HEK293 (cell line): ENCODE measurements at regions not wholly inside any gene's neighbourhood (a gene's known extent, or its start where the extent isn't known, plus 50 kb on each side); places are given as distances from the start of the nearest gene placed in this dataset.

ENCODE experiments used
- CTCF ChIA-PET: fragments of 350-600 bp; formaldehyde crosslinking; extraction: SDS; loops from one replicate; lab custom pipeline; 2021; ENCODE audit warnings: antibody characterized with exemption; lab: Yijun Ruan, JAX
- POLR2A ChIA-PET: fragments of 300-600 bp; formaldehyde crosslinking; extraction: SDS; loops from one replicate; lab custom pipeline; 2020; ENCODE audit warnings: antibody characterized with exemption, inconsistent platforms; lab: Yijun Ruan, JAX
- H3K27ac ChIP-seq: fragments of 200-500 bp; sonication (Bioruptor generic); 2 replicates; pipeline ENCODE4 v1.5.1; 2014; ENCODE audit warnings: low read depth, low read length, control low read depth, inconsistent platforms; ENCODE audit errors: extremely low read depth
- H3K36me3 ChIP-seq, 2 experiments: fragments of 200-500 bp in 1 of 2; sonication (Bioruptor generic) in 1 of 2; 1 replicate in 1 of 2; 2 replicates in 1 of 2; pipeline ENCODE4 v1.5.1; 2014 to 2017; ENCODE audit warnings: inconsistent platforms in 2 of 2, low read length in 2 of 2; ENCODE audit not compliant: control insufficient read depth in 2 of 2, insufficient read depth in 1 of 2
- H3K4me1 ChIP-seq: fragments of 200-500 bp; sonication (Bioruptor generic); 2 replicates; pipeline ENCODE4 v1.5.1; 2014; ENCODE audit warnings: mild to moderate bottlenecking, low read length, inconsistent platforms; ENCODE audit not compliant: control insufficient read depth, insufficient read depth
- H3K4me3 ChIP-seq: 2 replicates; pipeline ENCODE4 v1.5.1; 2011; ENCODE audit warnings: low read depth, mild to moderate bottlenecking, control low read depth, low read length, moderate library complexity
- H3K9me3 ChIP-seq: fragments of 200-500 bp; sonication (Bioruptor generic); 2 replicates; pipeline ENCODE4 v1.5.1; 2014; ENCODE audit warnings: low read depth, low read length, inconsistent platforms; ENCODE audit not compliant: control insufficient read depth, insufficient read depth
- HOXC10 ChIP-seq: sonication (generic); formaldehyde crosslinking; IDR thresholded peaks from 2 replicates; pipeline ENCODE4 v1.8.1; 2023; ENCODE audit warnings: mild to moderate bottlenecking, missing genetic modification reagents
- ZEB2 ChIP-seq: fragments of 450-650 bp; formaldehyde crosslinking; IDR thresholded peaks from 2 replicates; pipeline ENCODE4 v1.5.1; 2016; ENCODE audit warnings: missing biosample characterization, missing genetic modification characterization
- ZFP3 ChIP-seq: fragments of 450-650 bp; formaldehyde crosslinking; IDR thresholded peaks from 2 replicates; pipeline ENCODE4 v1.5.1; 2016; ENCODE audit warnings: low read depth, missing biosample characterization, missing genetic modification characterization
- ZNF121 ChIP-seq: fragments of 450-650 bp; formaldehyde crosslinking; IDR thresholded peaks from 2 replicates; pipeline ENCODE4 v1.5.1; 2016; ENCODE audit warnings: missing biosample characterization, missing genetic modification characterization
- ZNF155 ChIP-seq: fragments of 450-650 bp; formaldehyde crosslinking; IDR thresholded peaks from 2 replicates; pipeline ENCODE4 v1.5.1; 2016; ENCODE audit warnings: missing biosample characterization, missing genetic modification characterization
- ZNF23 ChIP-seq: fragments of 450-650 bp; formaldehyde crosslinking; IDR thresholded peaks from 2 replicates; pipeline ENCODE4 v1.5.1; 2016; ENCODE audit warnings: missing biosample characterization, missing genetic modification characterization, borderline replicate concordance
- ZNF239 ChIP-seq: fragments of 450-650 bp; formaldehyde crosslinking; IDR thresholded peaks from 2 replicates; pipeline ENCODE4 v1.5.1; 2016; ENCODE audit warnings: missing biosample characterization, missing genetic modification characterization
- ZNF324 ChIP-seq: fragments of 450-650 bp; formaldehyde crosslinking; IDR thresholded peaks from 2 replicates; pipeline ENCODE4 v1.5.1; 2016; ENCODE audit warnings: missing biosample characterization, missing genetic modification characterization
- ZNF350 ChIP-seq: fragments of 450-650 bp; formaldehyde crosslinking; IDR thresholded peaks from 2 replicates; pipeline ENCODE4 v1.5.0; 2017; ENCODE audit warnings: missing biosample characterization, mild to moderate bottlenecking, missing genetic modification characterization
- ZNF473 ChIP-seq: fragments of 450-650 bp; formaldehyde crosslinking; IDR thresholded peaks from 2 replicates; pipeline ENCODE4 v1.5.1; 2017; ENCODE audit warnings: missing biosample characterization, missing genetic modification characterization
- ZNF548 ChIP-seq: fragments of 450-650 bp; formaldehyde crosslinking; IDR thresholded peaks from 2 replicates; pipeline ENCODE4 v1.5.1; 2016; ENCODE audit warnings: missing biosample characterization, missing genetic modification characterization
- ZNF561 ChIP-seq: fragments of 450-650 bp; IDR thresholded peaks from 2 replicates; pipeline ENCODE4 v1.5.1; 2018; ENCODE audit warnings: missing biosample characterization, missing genetic modification characterization, borderline replicate concordance
- ZNF610 ChIP-seq: fragments of 450-650 bp; formaldehyde crosslinking; IDR thresholded peaks from 2 replicates; pipeline ENCODE4 v1.5.1; 2016; ENCODE audit warnings: missing biosample characterization, missing genetic modification characterization, borderline replicate concordance
- ZNF677 ChIP-seq: fragments of 450-650 bp; IDR thresholded peaks from 2 replicates; pipeline ENCODE4 v1.5.0; 2018; ENCODE audit warnings: missing biosample characterization, mild to moderate bottlenecking, missing genetic modification characterization, moderate library complexity
- ZNF707 ChIP-seq: fragments of 450-650 bp; formaldehyde crosslinking; IDR thresholded peaks from 2 replicates; pipeline ENCODE4 v1.5.1; 2016; ENCODE audit warnings: missing biosample characterization, missing genetic modification characterization
- ZNF747 ChIP-seq: fragments of 450-650 bp; formaldehyde crosslinking; IDR thresholded peaks from 2 replicates; pipeline ENCODE4 v1.5.1; 2016; ENCODE audit warnings: missing biosample characterization, missing genetic modification characterization
- ZNF776 ChIP-seq: fragments of 450-650 bp; formaldehyde crosslinking; IDR thresholded peaks from 2 replicates; pipeline ENCODE4 v1.5.0; 2017; ENCODE audit warnings: missing biosample characterization, missing genetic modification characterization, borderline replicate concordance
- ZNF777 ChIP-seq: fragments of 450-650 bp; formaldehyde crosslinking; IDR thresholded peaks from 2 replicates; pipeline ENCODE4 v1.5.1; 2017; ENCODE audit warnings: missing biosample characterization, missing genetic modification characterization, borderline replicate concordance
- ZNF843 ChIP-seq: fragments of 450-650 bp; formaldehyde crosslinking; IDR thresholded peaks from 2 replicates; pipeline ENCODE4 v1.5.1; 2016; ENCODE audit warnings: missing biosample characterization, missing genetic modification characterization
- ZSCAN16 ChIP-seq: fragments of 450-650 bp; formaldehyde crosslinking; IDR thresholded peaks from 2 replicates; pipeline ENCODE4 v1.5.1; 2016; ENCODE audit warnings: missing biosample characterization, missing genetic modification characterization
- ZSCAN23 ChIP-seq: fragments of 450-650 bp; formaldehyde crosslinking; IDR thresholded peaks from 2 replicates; pipeline ENCODE4 v1.5.1; 2016; ENCODE audit warnings: missing biosample characterization, missing genetic modification characterization
- TF ChIP-seq, protein P1 (sequence below): fragments of 450-650 bp; formaldehyde crosslinking; IDR thresholded peaks from 2 replicates; pipeline ENCODE4 v1.5.1; 2016; ENCODE audit warnings: missing biosample characterization, missing genetic modification characterization
- TF ChIP-seq, protein P2 (sequence below): fragments of 450-650 bp; formaldehyde crosslinking; IDR thresholded peaks from 2 replicates; pipeline ENCODE4 v1.5.1; 2016; ENCODE audit warnings: missing biosample characterization, missing genetic modification characterization
- TF ChIP-seq, protein P3 (sequence below): fragments of 450-650 bp; IDR thresholded peaks from 2 replicates; pipeline ENCODE4 v1.5.1; 2018; ENCODE audit warnings: missing biosample characterization, mild to moderate bottlenecking, missing genetic modification characterization

DNA sequence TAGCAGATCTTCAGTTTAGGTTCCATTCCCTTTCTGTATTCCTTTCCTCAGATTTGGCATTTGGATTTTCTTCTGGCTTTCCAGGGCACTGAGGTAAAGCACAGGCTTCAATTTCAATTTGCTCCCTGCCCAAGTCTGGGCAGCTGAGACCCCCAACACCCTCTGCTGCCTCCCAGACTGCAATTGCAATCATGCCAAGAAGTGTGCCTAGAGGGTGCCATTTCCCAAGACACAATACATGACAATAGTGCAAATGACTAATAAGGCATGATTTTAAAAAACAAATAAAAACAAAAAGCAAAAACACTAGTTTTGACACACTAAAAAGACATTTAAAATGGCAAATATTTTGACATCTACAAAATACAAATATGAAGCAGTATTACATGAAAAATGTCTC lies 364.8 kb downstream of the EPM2A start (continued):
- TF ChIP-seq ZEB2 (no peak), ZNF350 (no peak), ZNF747 (tag by site-specific recombination) (no peak), ZNF548 (tag by site-specific recombination) (no peak)
- TF ChIP-seq, protein P1, sequence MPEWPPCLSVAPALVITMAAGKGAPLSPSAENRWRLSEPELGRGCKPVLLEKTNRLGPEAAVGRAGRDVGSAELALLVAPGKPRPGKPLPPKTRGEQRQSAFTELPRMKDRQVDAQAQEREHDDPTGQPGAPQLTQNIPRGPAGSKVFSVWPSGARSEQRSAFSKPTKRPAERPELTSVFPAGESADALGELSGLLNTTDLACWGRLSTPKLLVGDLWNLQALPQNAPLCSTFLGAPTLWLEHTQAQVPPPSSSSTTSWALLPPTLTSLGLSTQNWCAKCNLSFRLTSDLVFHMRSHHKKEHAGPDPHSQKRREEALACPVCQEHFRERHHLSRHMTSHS (tag by site-specific recombination): no peak
- TF ChIP-seq, all 188 proteins: peak for 0

DNA sequence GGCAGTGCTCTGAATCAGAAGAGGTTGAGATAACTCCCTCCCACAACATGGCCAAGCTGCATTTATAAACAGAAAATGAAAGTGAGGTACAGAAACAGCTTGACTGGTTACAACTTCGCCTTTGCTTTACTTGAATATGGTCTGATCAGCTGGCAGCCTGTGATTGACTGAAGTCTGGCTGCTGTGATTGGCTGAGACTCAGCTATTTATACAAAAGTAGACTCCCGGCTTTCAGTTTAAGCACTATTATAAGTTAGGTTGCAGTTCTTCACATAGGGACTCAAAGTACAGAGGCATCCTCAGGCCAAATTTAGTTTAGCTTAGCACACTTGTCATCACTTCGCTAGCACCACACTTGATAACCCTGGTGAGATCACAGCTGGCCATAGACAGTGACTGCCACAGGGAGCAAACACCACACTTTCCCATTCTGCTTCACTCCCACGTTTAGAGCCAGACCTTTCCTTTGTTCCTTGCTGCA lies 362.6 kb downstream of the EPM2A start:
- CTCF ChIA-PET: interaction anchor here (0.6 to 1.2 kb wide), 2 partner anchors 103 to 262 kb away, joined by 3 read pairs; no protein-coding TSS in a partner anchor
- TF ChIP-seq ZNF473 (no peak), ZNF324 (no peak), ZNF677 (no peak), HOXC10 (CRISPR knock-in tag) (no peak)
- TF ChIP-seq, protein P2, sequence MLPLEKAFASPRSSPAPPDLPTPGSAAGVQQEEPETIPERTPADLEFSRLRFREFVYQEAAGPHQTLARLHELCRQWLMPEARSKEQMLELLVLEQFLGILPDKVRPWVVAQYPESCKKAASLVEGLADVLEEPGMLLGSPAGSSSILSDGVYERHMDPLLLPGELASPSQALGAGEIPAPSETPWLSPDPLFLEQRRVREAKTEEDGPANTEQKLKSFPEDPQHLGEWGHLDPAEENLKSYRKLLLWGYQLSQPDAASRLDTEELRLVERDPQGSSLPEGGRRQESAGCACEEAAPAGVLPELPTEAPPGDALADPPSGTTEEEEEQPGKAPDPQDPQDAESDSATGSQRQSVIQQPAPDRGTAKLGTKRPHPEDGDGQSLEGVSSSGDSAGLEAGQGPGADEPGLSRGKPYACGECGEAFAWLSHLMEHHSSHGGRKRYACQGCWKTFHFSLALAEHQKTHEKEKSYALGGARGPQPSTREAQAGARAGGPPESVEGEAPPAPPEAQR (tag by site-specific recombination): no peak
- TF ChIP-seq, all 188 proteins: peak for 0
- no peaks in the 10 kb centered on the region for H3K9me3 ChIP-seq
- H3K27ac ChIP-seq: no peak overlapping the region
- no peaks in the 10 kb centered on the region for H3K4me1 ChIP-seq
- no peaks in the 10 kb centered on the region for H3K36me3 ChIP-seq
- H3K4me3 ChIP-seq: no peak overlapping the region
- POLR2A ChIA-PET: no interaction called here

DNA sequence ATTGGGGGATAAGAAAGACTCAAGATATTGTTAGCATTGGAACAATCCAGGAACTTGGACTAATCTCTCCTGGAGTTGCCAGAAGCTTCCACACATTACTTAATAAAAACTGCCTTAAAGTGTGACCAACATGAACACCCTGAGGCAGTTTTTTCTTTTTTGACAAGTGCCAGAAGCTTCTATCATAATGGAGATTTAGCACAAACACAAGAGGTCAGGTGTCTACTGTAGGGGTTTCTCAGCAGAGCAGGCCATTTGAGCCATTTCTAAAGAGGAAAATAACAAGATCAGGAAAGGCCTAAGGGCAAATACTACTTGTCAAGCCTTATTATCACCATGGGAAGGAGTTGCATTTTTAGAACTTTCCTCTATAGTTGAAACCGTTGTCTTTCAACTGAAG lies 361.5 kb downstream of the EPM2A start:
- CTCF ChIA-PET: interaction anchor here (0.5 kb wide), 1 partner anchor 864 kb away, joined by 3 read pairs; no protein-coding TSS in a partner anchor
- H3K4me3 ChIP-seq: no peak overlapping the region
- no peak for TF ChIP-seq ZNF777 (tag by site-specific recombination)
- no peak for TF ChIP-seq ZNF155 (tag by site-specific recombination)
- TF ChIP-seq ZNF23 (tag by site-specific recombination): no peak
- TF ChIP-seq, protein P3, sequence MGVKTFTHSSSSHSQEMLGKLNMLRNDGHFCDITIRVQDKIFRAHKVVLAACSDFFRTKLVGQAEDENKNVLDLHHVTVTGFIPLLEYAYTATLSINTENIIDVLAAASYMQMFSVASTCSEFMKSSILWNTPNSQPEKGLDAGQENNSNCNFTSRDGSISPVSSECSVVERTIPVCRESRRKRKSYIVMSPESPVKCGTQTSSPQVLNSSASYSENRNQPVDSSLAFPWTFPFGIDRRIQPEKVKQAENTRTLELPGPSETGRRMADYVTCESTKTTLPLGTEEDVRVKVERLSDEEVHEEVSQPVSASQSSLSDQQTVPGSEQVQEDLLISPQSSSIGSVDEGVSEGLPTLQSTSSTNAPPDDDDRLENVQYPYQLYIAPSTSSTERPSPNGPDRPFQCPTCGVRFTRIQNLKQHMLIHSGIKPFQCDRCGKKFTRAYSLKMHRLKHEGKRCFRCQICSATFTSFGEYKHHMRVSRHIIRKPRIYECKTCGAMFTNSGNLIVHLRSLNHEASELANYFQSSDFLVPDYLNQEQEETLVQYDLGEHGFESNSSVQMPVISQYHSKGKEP (tag by site-specific recombination): no peak
- TF ChIP-seq ZSCAN16: no peak
- TF ChIP-seq ZNF610: no peak
- TF ChIP-seq ZFP3 (tag by site-specific recombination): no peak
- TF ChIP-seq ZNF239: no peak
- no peak for TF ChIP-seq ZNF121 (tag by site-specific recombination)
- no peak for TF ChIP-seq ZNF707 (tag by site-specific recombination)
- TF ChIP-seq ZNF548 (tag by site-specific recombination): no peak
- TF ChIP-seq ZNF561 (tag by site-specific recombination): no peak
- TF ChIP-seq ZNF843 (tag by site-specific recombination): no peak
- TF ChIP-seq, protein P1 (tag by site-specific recombination): no peak
- TF ChIP-seq ZSCAN23 (tag by site-specific recombination): no peak
- no peak for TF ChIP-seq ZNF776 (tag by site-specific recombination)
- TF ChIP-seq, all 188 proteins: peak for 0
- Histone ChIP-seq H3K9me3 (no peaks in the 10 kb centered on the region), H3K36me3 (no peaks in the 10 kb centered on the region), H3K27ac (no peak overlapping the region), H3K4me1 (no peaks in the 10 kb centered on the region)
- POLR2A ChIA-PET: no interaction called here
